A549 (cell line): ENCODE measurements at regions not wholly inside any gene's neighbourhood (a gene's known extent, or its start where the extent isn't known, plus 50 kb on each side); places are given as distances from the start of the nearest gene placed in this dataset.

Experiments used
- CBX2 ChIP-seq: fragments of 200-600 bp; sonication (generic); IDR thresholded peaks from 2 replicates; pipeline ENCODE4 v1.6.1; 2016; ENCODE audit warnings: low read depth, mild to moderate bottlenecking, borderline replicate concordance
- HEYL ChIP-seq: fragments of 250-450 bp; sonication (Bioruptor Pico); IDR thresholded peaks from 2 replicates; pipeline ENCODE4 v1.8.0; 2021; ENCODE audit warnings: mild to moderate bottlenecking, moderate library complexity
- JUNB ChIP-seq: fragments of >200 bp; sonication (Bioruptor Twin); formaldehyde crosslinking; IDR thresholded peaks from 2 replicates; pipeline ENCODE4 v1.6.1; 2016
- MAZ ChIP-seq: fragments of 150-350 bp; IDR thresholded peaks from 2 replicates; pipeline ENCODE4 v1.6.1; 2014; ENCODE audit warnings: antibody characterized with exemption, low read depth, low read length, borderline replicate concordance
- POLR2A ChIP-seq: IDR thresholded peaks from 2 replicates; pipeline ENCODE4 v1.6.1; 2012; ENCODE audit warnings: mild to moderate bottlenecking, low read length
- RARB ChIP-seq: fragments of 250-450 bp; sonication (Bioruptor Pico); IDR thresholded peaks from 2 replicates; pipeline ENCODE4 v1.8.0; 2021; ENCODE audit warnings: mild to moderate bottlenecking, moderate library complexity
- SMC3 ChIP-seq: fragments of >200 bp; sonication (Bioruptor Twin); formaldehyde crosslinking; IDR thresholded peaks from 3 replicates; pipeline ENCODE4 v1.6.1; 2018; ENCODE audit warnings: inconsistent platforms
- SREBF2 ChIP-seq: fragments of 450-650 bp; IDR thresholded peaks from 2 replicates; pipeline ENCODE4 v1.6.1; 2014; ENCODE audit warnings: mild to moderate bottlenecking, moderate library complexity
- TF ChIP-seq, protein P1 (sequence below): fragments of >200 bp; sonication (Bioruptor Twin); formaldehyde crosslinking; IDR thresholded peaks from 3 replicates; pipeline ENCODE4 v1.5.1; 2016
- TF ChIP-seq, protein P2 (sequence below): fragments of 450-650 bp; IDR thresholded peaks from 2 replicates; pipeline ENCODE4 v1.6.1; 2014; ENCODE audit warnings: antibody characterized with exemption
- TF ChIP-seq, protein P3 (sequence below): IDR thresholded peaks from 2 replicates; pipeline ENCODE4 v1.6.1; 2012; ENCODE audit warnings: low read depth, borderline replicate concordance
- TF ChIP-seq, protein P4 (sequence below): IDR thresholded peaks from 2 replicates; pipeline ENCODE4 v1.6.1; 2012

DNA sequence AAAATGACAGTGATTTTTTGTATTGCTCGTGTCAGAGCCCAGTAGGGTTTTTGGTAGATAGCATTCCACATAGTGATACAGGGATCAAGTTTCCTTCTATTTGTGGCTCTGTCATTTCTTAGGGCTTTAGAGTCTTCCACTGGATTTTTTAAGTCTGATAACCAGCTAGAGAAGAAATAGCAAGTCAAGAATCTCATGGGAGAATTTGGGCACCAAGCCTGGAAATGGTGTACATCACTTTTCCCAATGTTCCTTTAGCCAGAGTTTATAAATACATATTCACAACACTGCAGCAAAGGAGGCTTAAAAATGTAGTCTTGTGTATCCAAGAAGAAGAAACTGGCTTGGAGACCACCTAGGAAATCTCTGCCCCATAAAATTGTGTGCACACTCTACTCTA, 647.1 kb upstream of the KLF4 start:
- TF ChIP-seq, protein P1, sequence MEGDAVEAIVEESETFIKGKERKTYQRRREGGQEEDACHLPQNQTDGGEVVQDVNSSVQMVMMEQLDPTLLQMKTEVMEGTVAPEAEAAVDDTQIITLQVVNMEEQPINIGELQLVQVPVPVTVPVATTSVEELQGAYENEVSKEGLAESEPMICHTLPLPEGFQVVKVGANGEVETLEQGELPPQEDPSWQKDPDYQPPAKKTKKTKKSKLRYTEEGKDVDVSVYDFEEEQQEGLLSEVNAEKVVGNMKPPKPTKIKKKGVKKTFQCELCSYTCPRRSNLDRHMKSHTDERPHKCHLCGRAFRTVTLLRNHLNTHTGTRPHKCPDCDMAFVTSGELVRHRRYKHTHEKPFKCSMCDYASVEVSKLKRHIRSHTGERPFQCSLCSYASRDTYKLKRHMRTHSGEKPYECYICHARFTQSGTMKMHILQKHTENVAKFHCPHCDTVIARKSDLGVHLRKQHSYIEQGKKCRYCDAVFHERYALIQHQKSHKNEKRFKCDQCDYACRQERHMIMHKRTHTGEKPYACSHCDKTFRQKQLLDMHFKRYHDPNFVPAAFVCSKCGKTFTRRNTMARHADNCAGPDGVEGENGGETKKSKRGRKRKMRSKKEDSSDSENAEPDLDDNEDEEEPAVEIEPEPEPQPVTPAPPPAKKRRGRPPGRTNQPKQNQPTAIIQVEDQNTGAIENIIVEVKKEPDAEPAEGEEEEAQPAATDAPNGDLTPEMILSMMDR, result no peak
- TF ChIP-seq RARB (CRISPR knock-in tag) (no peak), JUNB (no peak), SREBF2 (no peak), CBX2 (no peak), MAZ (no peak), HEYL (CRISPR knock-in tag) (no peak), SMC3 (no peak), POLR2A (no peak)
- TF ChIP-seq, protein P2, sequence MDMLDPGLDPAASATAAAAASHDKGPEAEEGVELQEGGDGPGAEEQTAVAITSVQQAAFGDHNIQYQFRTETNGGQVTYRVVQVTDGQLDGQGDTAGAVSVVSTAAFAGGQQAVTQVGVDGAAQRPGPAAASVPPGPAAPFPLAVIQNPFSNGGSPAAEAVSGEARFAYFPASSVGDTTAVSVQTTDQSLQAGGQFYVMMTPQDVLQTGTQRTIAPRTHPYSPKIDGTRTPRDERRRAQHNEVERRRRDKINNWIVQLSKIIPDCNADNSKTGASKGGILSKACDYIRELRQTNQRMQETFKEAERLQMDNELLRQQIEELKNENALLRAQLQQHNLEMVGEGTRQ, result no peak
- TF ChIP-seq, protein P3, sequence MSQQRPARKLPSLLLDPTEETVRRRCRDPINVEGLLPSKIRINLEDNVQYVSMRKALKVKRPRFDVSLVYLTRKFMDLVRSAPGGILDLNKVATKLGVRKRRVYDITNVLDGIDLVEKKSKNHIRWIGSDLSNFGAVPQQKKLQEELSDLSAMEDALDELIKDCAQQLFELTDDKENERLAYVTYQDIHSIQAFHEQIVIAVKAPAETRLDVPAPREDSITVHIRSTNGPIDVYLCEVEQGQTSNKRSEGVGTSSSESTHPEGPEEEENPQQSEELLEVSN, result no peak
- TF ChIP-seq, protein P4, sequence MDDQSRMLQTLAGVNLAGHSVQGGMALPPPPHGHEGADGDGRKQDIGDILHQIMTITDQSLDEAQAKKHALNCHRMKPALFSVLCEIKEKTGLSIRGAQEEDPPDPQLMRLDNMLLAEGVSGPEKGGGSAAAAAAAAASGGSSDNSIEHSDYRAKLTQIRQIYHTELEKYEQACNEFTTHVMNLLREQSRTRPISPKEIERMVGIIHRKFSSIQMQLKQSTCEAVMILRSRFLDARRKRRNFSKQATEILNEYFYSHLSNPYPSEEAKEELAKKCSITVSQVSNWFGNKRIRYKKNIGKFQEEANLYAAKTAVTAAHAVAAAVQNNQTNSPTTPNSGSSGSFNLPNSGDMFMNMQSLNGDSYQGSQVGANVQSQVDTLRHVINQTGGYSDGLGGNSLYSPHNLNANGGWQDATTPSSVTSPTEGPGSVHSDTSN, result no peak
